Stimulated activated CD4-positive, alpha-beta T cell treated with anti-CD3 and anti-CD28 coated beads, Interleukin-15, amount 100 ng/mL, for 48 hours (primary cell): ENCODE measurements at regions not wholly inside any gene's neighbourhood (a gene's known extent, or its start where the extent isn't known, plus 50 kb on each side); places are given as distances from the start of the nearest gene placed in this dataset.

Experiments
- DNase-seq, 2 donors: peaks; one replicate each; pipeline ENCODE4 v3.0.0-alpha.2; 2020; ENCODE audit warnings: low read depth in 2 of 2

GRCh38 chr10:65496541-65496940 lies 1429.3 kb upstream of the LRRTM3 start:
- DNase-seq: no peak

- DNase-seq: no peak
Measured at GRCh38 chr10:65497837-65498236, 1428.0 kb upstream of the LRRTM3 start.

- DNase-seq: no peak
Measured at GRCh38 chr10:65500716-65501115, 1425.1 kb upstream of the LRRTM3 start.

- no peak for DNase-seq
Measured at GRCh38 chr10:65501259-65501658, 1424.6 kb upstream of the LRRTM3 start.

GRCh38 chr10:65518379-65518778 lies 1407.5 kb upstream of the LRRTM3 start:
- DNase-seq: no peak

GRCh38 chr10:65528986-65529385 lies 1396.8 kb upstream of the LRRTM3 start:
- no peak for DNase-seq

- DNase-seq: no peak
Measured at GRCh38 chr10:65531545-65531944, 1394.3 kb upstream of the LRRTM3 start.

GRCh38 chr10:65534771-65535170 lies 1391.1 kb upstream of the LRRTM3 start:
- no peak for DNase-seq

- no peak for DNase-seq
Measured at GRCh38 chr10:65544756-65545155, 1381.1 kb upstream of the LRRTM3 start.

- DNase-seq: no peak
Measured at GRCh38 chr10:65548001-65548400, 1377.8 kb upstream of the LRRTM3 start.

- DNase-seq: no peak
Measured at GRCh38 chr10:65550761-65551160, 1375.1 kb upstream of the LRRTM3 start.

GRCh38 chr10:65555192-65555591 lies 1370.6 kb upstream of the LRRTM3 start:
- DNase-seq: no peak

GRCh38 chr10:65556006-65556405 lies 1369.8 kb upstream of the LRRTM3 start:
- no peak for DNase-seq

- no peak for DNase-seq
Measured at GRCh38 chr10:65559369-65559768, 1366.5 kb upstream of the LRRTM3 start.

- DNase-seq: no peak
Measured at GRCh38 chr10:65565246-65565645, 1360.6 kb upstream of the LRRTM3 start.

- DNase-seq: no peak
Measured at GRCh38 chr10:65566906-65567305, 1358.9 kb upstream of the LRRTM3 start.

- DNase-seq: no peak
Measured at GRCh38 chr10:65570143-65571010, 1355.5 kb upstream of the LRRTM3 start.

- DNase-seq: no peak
Measured at GRCh38 chr10:65571011-65571570, 1354.7 kb upstream of the LRRTM3 start.

- DNase-seq: no peak
Measured at GRCh38 chr10:65581426-65582026, 1344.3 kb upstream of the LRRTM3 start.

- DNase-seq: no peak
Measured at GRCh38 chr10:65602182-65602865, 1323.5 kb upstream of the LRRTM3 start.

GRCh38 chr10:65611592-65611991 lies 1314.2 kb upstream of the LRRTM3 start:
- DNase-seq: no peak

- no peak for DNase-seq
Measured at GRCh38 chr10:65614956-65615565, 1310.8 kb upstream of the LRRTM3 start.
